ENCODE measurements at regions not wholly inside any gene's neighbourhood (a gene's known extent, or its start where the extent isn't known, plus 50 kb on each side); places are given as distances from the start of the nearest gene placed in this dataset.
"Not testable (repeated sequence)": the region's sequence is repeated elsewhere in the genome, so short reads cannot be mapped to it uniquely, and the experiment has no call there.

- WGBS, 2 donors (ENCODE audit: extremely low coverage in 2 of 2, insufficient read length in 2 of 2, insufficient replicate concordance in 1 of 2): no CpG with 5 or more reads among the region's 5 CpGs
These were observed 360.3 kb upstream of the FZD8 start for GRCh38 chr10:36002445-36002844.

GRCh38 chr10:36000754-36001153 lies 358.7 kb upstream of the FZD8 start:
- H3K4me2 ChIP-seq (ENCODE audit: insufficient read depth, low read length, poor library complexity, severe bottlenecking): not testable (repeated sequence)
- WGBS, 2 donors (ENCODE audit: extremely low coverage in 2 of 2, insufficient read length in 2 of 2, insufficient replicate concordance in 1 of 2): no CpG with 5 or more reads among the region's 1 CpG

More at GRCh38 chr10:36002445-36002844, 360.3 kb upstream of the FZD8 start:
- Histone ChIP-seq H3K14ac (ENCODE audit: low read length) (no peak overlapping the region), H3K4ac (ENCODE audit: low read length) (no peak overlapping the region), H2BK12ac (ENCODE audit: low read length) (no peak overlapping the region), H3K4me2 (ENCODE audit: insufficient read depth, low read length, poor library complexity, severe bottlenecking) (no peak overlapping the region), H3K23ac (ENCODE audit: low read depth, low read length, poor library complexity) (no peak overlapping the region), H2BK5ac (ENCODE audit: low read length) (no peak overlapping the region), H2BK120ac (ENCODE audit: low read depth, low read length) (no peak overlapping the region), H3K27ac (replicated peaks; ENCODE audit: low read length) (no peak overlapping the region), H2BK15ac (ENCODE audit: low read length) (no peak overlapping the region), H3K18ac (ENCODE audit: low read length) (no peak overlapping the region), H3K4me3 (ENCODE audit: low read length in 2 of 2) (no peak overlapping the region), H4K91ac (ENCODE audit: low read depth, low read length, poor library complexity) (no peak overlapping the region), H2AK5ac (ENCODE audit: low read depth, low read length) (no peak overlapping the region), H3K4me1 (ENCODE audit: control insufficient read depth in 2 of 2, insufficient read depth in 1 of 2, low read depth in 1 of 2, low read length in 2 of 2) (peaks cover 0 to 3% of the 10 kb centered on the region in 2 donors), H3K27me3 (ENCODE audit: control insufficient read depth in 3 of 3, insufficient read depth in 3 of 3, low read depth in 1 of 3, low read length in 3 of 3) (no peaks in the 10 kb centered on the region), H3K79me1 (ENCODE audit: low read depth, low read length) (no peaks in the 10 kb centered on the region), H4K8ac (ENCODE audit: low read depth, low read length) (no peak overlapping the region), H3K9me3 (replicated peaks in 1 of 2; ENCODE audit: control insufficient read depth in 2 of 2, insufficient read depth in 1 of 2, low read depth in 1 of 2, low read length in 2 of 2) (no peaks in the 10 kb centered on the region), H3K9ac (ENCODE audit: low read depth, low read length, poor library complexity) (no peak overlapping the region), H3K36me3 (replicated peaks in 1 of 2; ENCODE audit: control insufficient read depth in 2 of 2, insufficient read depth in 2 of 2, low read length in 2 of 2) (no peaks in the 10 kb centered on the region), H2AFZ (ENCODE audit: low read length) (no peak overlapping the region)
- no peak for DNase-seq (ENCODE audit: low spot score)

GRCh38 chr10:35998026-35998425 lies 355.9 kb upstream of the FZD8 start:
- no peak overlapping the region for H3K4ac ChIP-seq (ENCODE audit: low read length)
- H3K4me2 ChIP-seq (ENCODE audit: insufficient read depth, low read length, poor library complexity, severe bottlenecking): no peak overlapping the region
- no peak overlapping the region for H2BK5ac ChIP-seq (ENCODE audit: low read length)
- no peak overlapping the region for H2BK15ac ChIP-seq (ENCODE audit: low read length)
- H3K9me3 ChIP-seq (replicated peaks in 1 of 2; ENCODE audit: control insufficient read depth in 2 of 2, insufficient read depth in 1 of 2, low read depth in 1 of 2, low read length in 2 of 2): no peaks in the 10 kb centered on the region
- no peak overlapping the region for H3K4me3 ChIP-seq (ENCODE audit: low read length in 2 of 2)
- H3K27me3 ChIP-seq (ENCODE audit: control insufficient read depth in 3 of 3, insufficient read depth in 3 of 3, low read depth in 1 of 3, low read length in 3 of 3): no peaks in the 10 kb centered on the region
- peaks cover 0 to 10% of the 10 kb centered on the region in 2 donors for H3K4me1 ChIP-seq (ENCODE audit: control insufficient read depth in 2 of 2, insufficient read depth in 1 of 2, low read depth in 1 of 2, low read length in 2 of 2)
- H3K18ac ChIP-seq (ENCODE audit: low read length): no peak overlapping the region
- no peak overlapping the region for H2AK5ac ChIP-seq (ENCODE audit: low read depth, low read length)
- WGBS, 2 donors (ENCODE audit: extremely low coverage in 2 of 2, insufficient read length in 2 of 2, insufficient replicate concordance in 1 of 2): no CpG with 5 or more reads among the region's 3 CpGs
- no peak overlapping the region for H2BK120ac ChIP-seq (ENCODE audit: low read depth, low read length)
- H3K27ac ChIP-seq (replicated peaks; ENCODE audit: low read length): no peak overlapping the region
- H3K79me1 ChIP-seq (ENCODE audit: low read depth, low read length): no peaks in the 10 kb centered on the region
- H2BK12ac ChIP-seq (ENCODE audit: low read length): no peak overlapping the region
- H3K14ac ChIP-seq (ENCODE audit: low read length): no peak overlapping the region
- no peak overlapping the region for H4K8ac ChIP-seq (ENCODE audit: low read depth, low read length)
- DNase-seq (ENCODE audit: low spot score): no peak
- H3K36me3 ChIP-seq (replicated peaks in 1 of 2; ENCODE audit: control insufficient read depth in 2 of 2, insufficient read depth in 2 of 2, low read length in 2 of 2): no peaks in the 10 kb centered on the region
- no peak overlapping the region for H2AFZ ChIP-seq (ENCODE audit: low read length)
- H4K91ac ChIP-seq (ENCODE audit: low read depth, low read length, poor library complexity): no peak overlapping the region
- H3K9ac ChIP-seq (ENCODE audit: low read depth, low read length, poor library complexity): no peak overlapping the region
- no peak overlapping the region for H3K23ac ChIP-seq (ENCODE audit: low read depth, low read length, poor library complexity)

More at GRCh38 chr10:36000754-36001153, 358.7 kb upstream of the FZD8 start:
- H2BK12ac ChIP-seq (ENCODE audit: low read length); H3K9ac ChIP-seq (ENCODE audit: low read depth, low read length, poor library complexity); H3K27me3 ChIP-seq (ENCODE audit: control insufficient read depth in 3 of 3, insufficient read depth in 3 of 3, low read depth in 1 of 3, low read length in 3 of 3); H3K4me3 ChIP-seq (ENCODE audit: low read length in 2 of 2); H3K14ac ChIP-seq (ENCODE audit: low read length); H3K9me3 ChIP-seq (replicated peaks in 1 of 2; ENCODE audit: control insufficient read depth in 2 of 2, insufficient read depth in 1 of 2, low read depth in 1 of 2, low read length in 2 of 2); H2BK15ac ChIP-seq (ENCODE audit: low read length); H2BK5ac ChIP-seq (ENCODE audit: low read length); H2AFZ ChIP-seq (ENCODE audit: low read length); H3K4me1 ChIP-seq (ENCODE audit: control insufficient read depth in 2 of 2, insufficient read depth in 1 of 2, low read depth in 1 of 2, low read length in 2 of 2); H3K27ac ChIP-seq (replicated peaks; ENCODE audit: low read length); H2BK120ac ChIP-seq (ENCODE audit: low read depth, low read length); H3K36me3 ChIP-seq (replicated peaks in 1 of 2; ENCODE audit: control insufficient read depth in 2 of 2, insufficient read depth in 2 of 2, low read length in 2 of 2); DNase-seq (ENCODE audit: low spot score); H3K18ac ChIP-seq (ENCODE audit: low read length); H3K4ac ChIP-seq (ENCODE audit: low read length); H4K8ac ChIP-seq (ENCODE audit: low read depth, low read length); H2AK5ac ChIP-seq (ENCODE audit: low read depth, low read length); H3K79me1 ChIP-seq (ENCODE audit: low read depth, low read length); H4K91ac ChIP-seq (ENCODE audit: low read depth, low read length, poor library complexity); H3K23ac ChIP-seq (ENCODE audit: low read depth, low read length, poor library complexity): not testable (repeated sequence)

- Histone ChIP-seq H3K14ac (ENCODE audit: low read length) (no peak overlapping the region), H3K27me3 (ENCODE audit: control insufficient read depth in 3 of 3, insufficient read depth in 3 of 3, low read depth in 1 of 3, low read length in 3 of 3) (no peaks in the 10 kb centered on the region), H3K4me2 (ENCODE audit: insufficient read depth, low read length, poor library complexity, severe bottlenecking) (no peak overlapping the region), H3K18ac (ENCODE audit: low read length) (no peak overlapping the region), H2BK5ac (ENCODE audit: low read length) (no peak overlapping the region), H3K36me3 (replicated peaks in 1 of 2; ENCODE audit: control insufficient read depth in 2 of 2, insufficient read depth in 2 of 2, low read length in 2 of 2) (no peaks in the 10 kb centered on the region), H3K27ac (replicated peaks; ENCODE audit: low read length) (no peak overlapping the region), H3K4me3 (ENCODE audit: low read length in 2 of 2) (no peak overlapping the region), H3K4me1 (ENCODE audit: control insufficient read depth in 2 of 2, insufficient read depth in 1 of 2, low read depth in 1 of 2, low read length in 2 of 2) (peaks cover 0 to 10% of the 10 kb centered on the region in 2 donors), H3K23ac (ENCODE audit: low read depth, low read length, poor library complexity) (no peak overlapping the region), H3K4ac (ENCODE audit: low read length) (no peak overlapping the region), H2AK5ac (ENCODE audit: low read depth, low read length) (no peak overlapping the region), H4K91ac (ENCODE audit: low read depth, low read length, poor library complexity) (no peak overlapping the region), H4K8ac (ENCODE audit: low read depth, low read length) (no peak overlapping the region), H3K9me3 (replicated peaks in 1 of 2; ENCODE audit: control insufficient read depth in 2 of 2, insufficient read depth in 1 of 2, low read depth in 1 of 2, low read length in 2 of 2) (no peaks in the 10 kb centered on the region), H3K79me1 (ENCODE audit: low read depth, low read length) (no peaks in the 10 kb centered on the region), H2BK15ac (ENCODE audit: low read length) (no peak overlapping the region), H2AFZ (ENCODE audit: low read length) (no peak overlapping the region), H2BK120ac (ENCODE audit: low read depth, low read length) (no peak overlapping the region), H3K9ac (ENCODE audit: low read depth, low read length, poor library complexity) (no peak overlapping the region), H2BK12ac (ENCODE audit: low read length) (no peak overlapping the region)
- WGBS, 2 donors (ENCODE audit: extremely low coverage in 2 of 2, insufficient read length in 2 of 2, insufficient replicate concordance in 1 of 2): no CpG with 5 or more reads among the region's 4 CpGs
- DNase-seq (ENCODE audit: low spot score): no peak
These were observed 353.4 kb upstream of the FZD8 start for GRCh38 chr10:35995485-35995884.

Data from neuronal stem cell (in vitro differentiated cells).